ENCODE measurements at regions not wholly inside any gene's neighbourhood (a gene's known extent, or its start where the extent isn't known, plus 50 kb on each side); places are given as distances from the start of the nearest gene placed in this dataset.

DNA sequence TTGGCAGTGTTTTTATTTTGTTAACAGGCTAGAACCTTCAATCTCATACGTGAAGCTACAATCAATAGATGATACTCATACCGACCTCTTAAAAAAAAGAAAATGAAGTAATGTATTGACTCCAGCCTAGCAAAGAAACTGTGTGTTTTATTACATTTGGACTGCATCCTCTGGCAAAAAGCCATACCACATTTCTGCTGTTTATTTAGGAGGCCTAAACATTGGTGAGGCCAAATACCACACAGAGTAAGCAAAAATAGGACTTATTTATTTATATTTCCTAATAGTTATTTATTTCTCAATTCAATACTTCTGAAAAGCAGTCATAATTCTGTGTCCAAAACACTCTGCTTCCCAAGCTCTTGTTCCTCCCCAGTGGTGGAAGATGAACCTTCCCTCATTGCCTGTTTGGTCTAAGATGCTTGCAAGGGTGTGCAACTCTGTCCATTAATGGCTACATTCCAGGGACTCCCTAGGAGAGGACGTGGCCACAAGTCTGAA lies 398.8 kb upstream of the KLF6 start (continued):
- TF ChIP-seq ZNF138 (tag by site-specific recombination; IDR thresholded peaks at IDR 0.05; ENCODE audit: borderline replicate concordance) (no peak), PRDM1 (tag by site-specific recombination; IDR thresholded peaks at IDR 0.05) (no peak)
- TF ChIP-seq, protein P1, sequence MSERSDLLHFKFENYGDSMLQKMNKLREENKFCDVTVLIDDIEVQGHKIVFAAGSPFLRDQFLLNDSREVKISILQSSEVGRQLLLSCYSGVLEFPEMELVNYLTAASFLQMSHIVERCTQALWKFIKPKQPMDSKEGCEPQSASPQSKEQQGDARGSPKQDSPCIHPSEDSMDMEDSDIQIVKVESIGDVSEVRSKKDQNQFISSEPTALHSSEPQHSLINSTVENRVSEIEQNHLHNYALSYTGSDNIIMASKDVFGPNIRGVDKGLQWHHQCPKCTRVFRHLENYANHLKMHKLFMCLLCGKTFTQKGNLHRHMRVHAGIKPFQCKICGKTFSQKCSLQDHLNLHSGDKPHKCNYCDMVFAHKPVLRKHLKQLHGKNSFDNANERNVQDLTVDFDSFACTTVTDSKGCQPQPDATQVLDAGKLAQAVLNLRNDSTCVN (tag by site-specific recombination; optimal IDR thresholded peaks at IDR 0.05): no peak

DNA sequence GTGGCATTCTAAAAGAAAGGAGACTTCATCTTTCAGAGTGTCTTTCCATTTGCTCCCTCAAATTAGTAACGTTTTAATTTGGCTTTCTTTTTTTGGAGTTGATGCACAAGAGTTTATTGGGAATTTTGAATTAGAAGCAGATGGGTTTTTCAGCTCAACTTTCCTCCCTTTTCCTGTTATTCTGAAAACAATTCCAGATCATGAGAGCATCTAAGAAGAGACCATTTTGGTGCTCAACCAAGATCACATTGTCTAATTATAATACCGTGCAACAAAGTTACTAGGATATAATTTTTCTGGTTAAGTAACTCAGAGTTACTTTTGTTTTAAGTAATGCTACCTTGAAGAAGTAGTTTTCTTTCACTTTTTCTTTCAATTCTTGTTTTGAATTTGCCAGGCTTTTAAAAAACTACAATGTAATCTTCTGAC lies 396.6 kb upstream of the KLF6 start:
- Histone ChIP-seq H3K27ac (ENCODE audit: extremely low read depth, low read depth, low read length) (no peak overlapping the region), H3K9me3 (ENCODE audit: control insufficient read depth, insufficient read depth, low read depth, low read length) (no peaks in the 10 kb centered on the region), H3K36me3 (ENCODE audit: control insufficient read depth in 2 of 2, insufficient read depth in 1 of 2, low read length in 2 of 2) (no peaks in the 10 kb centered on the region), H3K4me3 (ENCODE audit: low read depth, low read length) (no peak overlapping the region), H3K4me1 (ENCODE audit: control insufficient read depth, insufficient read depth, low read length) (no peaks in the 10 kb centered on the region)
- TF ChIP-seq KLF8 (tag by site-specific recombination; IDR thresholded peaks at IDR 0.05) (no peak), ZNF561 (tag by site-specific recombination; IDR thresholded peaks at IDR 0.05; ENCODE audit: borderline replicate concordance) (no peak), ZNF585B (tag by site-specific recombination; IDR thresholded peaks at IDR 0.05) (no peak), ZNF433 (tag by site-specific recombination; IDR thresholded peaks at IDR 0.05; ENCODE audit: low read depth) (no peak), ZNF610 (tag by site-specific recombination; IDR thresholded peaks at IDR 0.05; ENCODE audit: borderline replicate concordance) (no peak), ZSCAN30 (tag by site-specific recombination; IDR thresholded peaks at IDR 0.05) (no peak), ZNF221 (tag by site-specific recombination; IDR thresholded peaks at IDR 0.05; ENCODE audit: borderline replicate concordance) (no peak), ZFP3 (tag by site-specific recombination; IDR thresholded peaks at IDR 0.05; ENCODE audit: low read depth) (no peak), ZFHX2 (tag by site-specific recombination; conservative IDR thresholded peaks at IDR 0.05) (no peak)
- TF ChIP-seq, protein P2, sequence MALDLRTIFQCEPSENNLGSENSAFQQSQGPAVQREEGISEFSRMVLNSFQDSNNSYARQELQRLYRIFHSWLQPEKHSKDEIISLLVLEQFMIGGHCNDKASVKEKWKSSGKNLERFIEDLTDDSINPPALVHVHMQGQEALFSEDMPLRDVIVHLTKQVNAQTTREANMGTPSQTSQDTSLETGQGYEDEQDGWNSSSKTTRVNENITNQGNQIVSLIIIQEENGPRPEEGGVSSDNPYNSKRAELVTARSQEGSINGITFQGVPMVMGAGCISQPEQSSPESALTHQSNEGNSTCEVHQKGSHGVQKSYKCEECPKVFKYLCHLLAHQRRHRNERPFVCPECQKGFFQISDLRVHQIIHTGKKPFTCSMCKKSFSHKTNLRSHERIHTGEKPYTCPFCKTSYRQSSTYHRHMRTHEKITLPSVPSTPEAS (tag by site-specific recombination; IDR thresholded peaks at IDR 0.05): no peak
- CTCF ChIA-PET: no interaction called here
- POLR2A ChIA-PET: no interaction called here

DNA sequence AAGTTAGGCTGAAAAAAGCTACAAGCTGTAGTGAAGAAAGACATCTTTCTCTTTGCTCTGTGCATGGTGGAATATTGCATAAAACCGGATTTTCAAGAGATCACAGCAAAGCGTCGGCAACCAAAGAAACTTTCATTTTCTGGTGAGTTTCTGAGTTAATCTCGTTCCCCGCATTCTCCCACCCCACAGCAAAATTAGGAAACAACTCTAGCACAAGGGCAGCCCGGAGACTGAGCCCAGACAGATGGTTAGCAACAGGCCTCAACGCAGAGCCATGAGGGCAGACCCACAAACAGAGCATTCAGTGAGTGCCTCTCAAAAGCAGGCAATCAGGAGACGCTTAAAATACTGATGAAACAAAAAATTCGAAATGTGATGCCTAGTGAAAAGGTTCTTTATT lies 396.1 kb upstream of the KLF6 start:
- Histone ChIP-seq H3K27ac (ENCODE audit: extremely low read depth, low read depth, low read length) (no peak overlapping the region), H3K4me1 (ENCODE audit: control insufficient read depth, insufficient read depth, low read length) (no peaks in the 10 kb centered on the region), H3K4me3 (ENCODE audit: low read depth, low read length) (no peak overlapping the region), H3K36me3 (ENCODE audit: control insufficient read depth in 2 of 2, insufficient read depth in 1 of 2, low read length in 2 of 2) (no peaks in the 10 kb centered on the region), H3K9me3 (ENCODE audit: control insufficient read depth, insufficient read depth, low read depth, low read length) (no peaks in the 10 kb centered on the region)
- TF ChIP-seq KLF9 (tag by site-specific recombination; IDR thresholded peaks at IDR 0.05; ENCODE audit: low read depth) (no peak), ZNF623 (tag by site-specific recombination; IDR thresholded peaks at IDR 0.05) (no peak), ZNF174 (tag by site-specific recombination; IDR thresholded peaks at IDR 0.05) (no peak)
- TF ChIP-seq, protein P3, sequence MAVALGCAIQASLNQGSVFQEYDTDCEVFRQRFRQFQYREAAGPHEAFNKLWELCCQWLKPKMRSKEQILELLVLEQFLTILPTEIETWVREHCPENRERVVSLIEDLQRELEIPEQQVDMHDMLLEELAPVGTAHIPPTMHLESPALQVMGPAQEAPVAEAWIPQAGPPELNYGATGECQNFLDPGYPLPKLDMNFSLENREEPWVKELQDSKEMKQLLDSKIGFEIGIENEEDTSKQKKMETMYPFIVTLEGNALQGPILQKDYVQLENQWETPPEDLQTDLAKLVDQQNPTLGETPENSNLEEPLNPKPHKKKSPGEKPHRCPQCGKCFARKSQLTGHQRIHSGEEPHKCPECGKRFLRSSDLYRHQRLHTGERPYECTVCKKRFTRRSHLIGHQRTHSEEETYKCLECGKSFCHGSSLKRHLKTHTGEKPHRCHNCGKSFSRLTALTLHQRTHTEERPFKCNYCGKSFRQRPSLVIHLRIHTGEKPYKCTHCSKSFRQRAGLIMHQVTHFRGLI (tag by site-specific recombination; IDR thresholded peaks at IDR 0.05): no peak
- TF ChIP-seq, protein P4, sequence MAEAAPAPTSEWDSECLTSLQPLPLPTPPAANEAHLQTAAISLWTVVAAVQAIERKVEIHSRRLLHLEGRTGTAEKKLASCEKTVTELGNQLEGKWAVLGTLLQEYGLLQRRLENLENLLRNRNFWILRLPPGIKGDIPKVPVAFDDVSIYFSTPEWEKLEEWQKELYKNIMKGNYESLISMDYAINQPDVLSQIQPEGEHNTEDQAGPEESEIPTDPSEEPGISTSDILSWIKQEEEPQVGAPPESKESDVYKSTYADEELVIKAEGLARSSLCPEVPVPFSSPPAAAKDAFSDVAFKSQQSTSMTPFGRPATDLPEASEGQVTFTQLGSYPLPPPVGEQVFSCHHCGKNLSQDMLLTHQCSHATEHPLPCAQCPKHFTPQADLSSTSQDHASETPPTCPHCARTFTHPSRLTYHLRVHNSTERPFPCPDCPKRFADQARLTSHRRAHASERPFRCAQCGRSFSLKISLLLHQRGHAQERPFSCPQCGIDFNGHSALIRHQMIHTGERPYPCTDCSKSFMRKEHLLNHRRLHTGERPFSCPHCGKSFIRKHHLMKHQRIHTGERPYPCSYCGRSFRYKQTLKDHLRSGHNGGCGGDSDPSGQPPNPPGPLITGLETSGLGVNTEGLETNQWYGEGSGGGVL (tag by site-specific recombination; IDR thresholded peaks at IDR 0.05): no peak
- TF ChIP-seq, protein P5, sequence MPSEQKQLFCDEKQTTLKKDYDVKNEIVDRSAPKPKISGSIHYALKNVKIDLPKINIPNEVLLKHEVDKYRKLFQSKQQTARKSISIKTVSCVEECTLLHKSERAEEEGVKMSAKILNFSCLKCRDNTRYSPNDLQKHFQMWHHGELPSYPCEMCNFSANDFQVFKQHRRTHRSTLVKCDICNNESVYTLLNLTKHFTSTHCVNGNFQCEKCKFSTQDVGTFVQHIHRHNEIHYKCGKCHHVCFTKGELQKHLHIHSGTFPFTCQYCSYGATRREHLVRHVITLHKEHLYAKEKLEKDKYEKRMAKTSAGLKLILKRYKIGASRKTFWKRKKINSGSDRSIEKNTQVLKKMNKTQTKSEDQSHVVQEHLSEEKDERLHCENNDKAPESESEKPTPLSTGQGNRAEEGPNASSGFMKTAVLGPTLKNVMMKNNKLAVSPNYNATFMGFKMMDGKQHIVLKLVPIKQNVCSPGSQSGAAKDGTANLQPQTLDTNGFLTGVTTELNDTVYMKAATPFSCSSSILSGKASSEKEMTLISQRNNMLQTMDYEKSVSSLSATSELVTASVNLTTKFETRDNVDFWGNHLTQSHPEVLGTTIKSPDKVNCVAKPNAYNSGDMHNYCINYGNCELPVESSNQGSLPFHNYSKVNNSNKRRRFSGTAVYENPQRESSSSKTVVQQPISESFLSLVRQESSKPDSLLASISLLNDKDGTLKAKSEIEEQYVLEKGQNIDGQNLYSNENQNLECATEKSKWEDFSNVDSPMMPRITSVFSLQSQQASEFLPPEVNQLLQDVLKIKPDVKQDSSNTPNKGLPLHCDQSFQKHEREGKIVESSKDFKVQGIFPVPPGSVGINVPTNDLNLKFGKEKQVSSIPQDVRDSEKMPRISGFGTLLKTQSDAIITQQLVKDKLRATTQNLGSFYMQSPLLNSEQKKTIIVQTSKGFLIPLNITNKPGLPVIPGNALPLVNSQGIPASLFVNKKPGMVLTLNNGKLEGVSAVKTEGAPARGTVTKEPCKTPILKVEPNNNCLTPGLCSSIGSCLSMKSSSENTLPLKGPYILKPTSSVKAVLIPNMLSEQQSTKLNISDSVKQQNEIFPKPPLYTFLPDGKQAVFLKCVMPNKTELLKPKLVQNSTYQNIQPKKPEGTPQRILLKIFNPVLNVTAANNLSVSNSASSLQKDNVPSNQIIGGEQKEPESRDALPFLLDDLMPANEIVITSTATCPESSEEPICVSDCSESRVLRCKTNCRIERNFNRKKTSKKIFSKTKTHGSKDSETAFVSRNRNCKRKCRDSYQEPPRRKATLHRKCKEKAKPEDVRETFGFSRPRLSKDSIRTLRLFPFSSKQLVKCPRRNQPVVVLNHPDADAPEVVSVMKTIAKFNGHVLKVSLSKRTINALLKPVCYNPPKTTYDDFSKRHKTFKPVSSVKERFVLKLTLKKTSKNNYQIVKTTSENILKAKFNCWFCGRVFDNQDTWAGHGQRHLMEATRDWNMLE (tag by site-specific recombination; conservative IDR thresholded peaks at IDR 0.05; ENCODE audit: low read depth): no peak
- TF ChIP-seq, protein P6, sequence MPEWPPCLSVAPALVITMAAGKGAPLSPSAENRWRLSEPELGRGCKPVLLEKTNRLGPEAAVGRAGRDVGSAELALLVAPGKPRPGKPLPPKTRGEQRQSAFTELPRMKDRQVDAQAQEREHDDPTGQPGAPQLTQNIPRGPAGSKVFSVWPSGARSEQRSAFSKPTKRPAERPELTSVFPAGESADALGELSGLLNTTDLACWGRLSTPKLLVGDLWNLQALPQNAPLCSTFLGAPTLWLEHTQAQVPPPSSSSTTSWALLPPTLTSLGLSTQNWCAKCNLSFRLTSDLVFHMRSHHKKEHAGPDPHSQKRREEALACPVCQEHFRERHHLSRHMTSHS (tag by site-specific recombination; IDR thresholded peaks at IDR 0.05): no peak
- POLR2A ChIA-PET: interaction anchor here (0.6 kb wide), 1 partner anchor 242 kb away, joined by 4 read pairs; no protein-coding TSS in a partner anchor
- CTCF ChIA-PET: no interaction called here
